ENCODE measurements at regions not wholly inside any gene's neighbourhood (a gene's known extent, or its start where the extent isn't known, plus 50 kb on each side); places are given as distances from the start of the nearest gene placed in this dataset.

GRCh38 chr13:90032841-90033493 lies 1314.5 kb upstream of the MIR17HG start:
- TF ChIP-seq, protein P1, sequence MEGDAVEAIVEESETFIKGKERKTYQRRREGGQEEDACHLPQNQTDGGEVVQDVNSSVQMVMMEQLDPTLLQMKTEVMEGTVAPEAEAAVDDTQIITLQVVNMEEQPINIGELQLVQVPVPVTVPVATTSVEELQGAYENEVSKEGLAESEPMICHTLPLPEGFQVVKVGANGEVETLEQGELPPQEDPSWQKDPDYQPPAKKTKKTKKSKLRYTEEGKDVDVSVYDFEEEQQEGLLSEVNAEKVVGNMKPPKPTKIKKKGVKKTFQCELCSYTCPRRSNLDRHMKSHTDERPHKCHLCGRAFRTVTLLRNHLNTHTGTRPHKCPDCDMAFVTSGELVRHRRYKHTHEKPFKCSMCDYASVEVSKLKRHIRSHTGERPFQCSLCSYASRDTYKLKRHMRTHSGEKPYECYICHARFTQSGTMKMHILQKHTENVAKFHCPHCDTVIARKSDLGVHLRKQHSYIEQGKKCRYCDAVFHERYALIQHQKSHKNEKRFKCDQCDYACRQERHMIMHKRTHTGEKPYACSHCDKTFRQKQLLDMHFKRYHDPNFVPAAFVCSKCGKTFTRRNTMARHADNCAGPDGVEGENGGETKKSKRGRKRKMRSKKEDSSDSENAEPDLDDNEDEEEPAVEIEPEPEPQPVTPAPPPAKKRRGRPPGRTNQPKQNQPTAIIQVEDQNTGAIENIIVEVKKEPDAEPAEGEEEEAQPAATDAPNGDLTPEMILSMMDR (IDR thresholded peaks at IDR 0.05; ENCODE audit: low read depth, low read length, missing input control): no peak
- TF ChIP-seq, protein P2, sequence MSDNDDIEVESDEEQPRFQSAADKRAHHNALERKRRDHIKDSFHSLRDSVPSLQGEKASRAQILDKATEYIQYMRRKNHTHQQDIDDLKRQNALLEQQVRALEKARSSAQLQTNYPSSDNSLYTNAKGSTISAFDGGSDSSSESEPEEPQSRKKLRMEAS (IDR thresholded peaks at IDR 0.05): no peak
- TF ChIP-seq, protein P3, sequence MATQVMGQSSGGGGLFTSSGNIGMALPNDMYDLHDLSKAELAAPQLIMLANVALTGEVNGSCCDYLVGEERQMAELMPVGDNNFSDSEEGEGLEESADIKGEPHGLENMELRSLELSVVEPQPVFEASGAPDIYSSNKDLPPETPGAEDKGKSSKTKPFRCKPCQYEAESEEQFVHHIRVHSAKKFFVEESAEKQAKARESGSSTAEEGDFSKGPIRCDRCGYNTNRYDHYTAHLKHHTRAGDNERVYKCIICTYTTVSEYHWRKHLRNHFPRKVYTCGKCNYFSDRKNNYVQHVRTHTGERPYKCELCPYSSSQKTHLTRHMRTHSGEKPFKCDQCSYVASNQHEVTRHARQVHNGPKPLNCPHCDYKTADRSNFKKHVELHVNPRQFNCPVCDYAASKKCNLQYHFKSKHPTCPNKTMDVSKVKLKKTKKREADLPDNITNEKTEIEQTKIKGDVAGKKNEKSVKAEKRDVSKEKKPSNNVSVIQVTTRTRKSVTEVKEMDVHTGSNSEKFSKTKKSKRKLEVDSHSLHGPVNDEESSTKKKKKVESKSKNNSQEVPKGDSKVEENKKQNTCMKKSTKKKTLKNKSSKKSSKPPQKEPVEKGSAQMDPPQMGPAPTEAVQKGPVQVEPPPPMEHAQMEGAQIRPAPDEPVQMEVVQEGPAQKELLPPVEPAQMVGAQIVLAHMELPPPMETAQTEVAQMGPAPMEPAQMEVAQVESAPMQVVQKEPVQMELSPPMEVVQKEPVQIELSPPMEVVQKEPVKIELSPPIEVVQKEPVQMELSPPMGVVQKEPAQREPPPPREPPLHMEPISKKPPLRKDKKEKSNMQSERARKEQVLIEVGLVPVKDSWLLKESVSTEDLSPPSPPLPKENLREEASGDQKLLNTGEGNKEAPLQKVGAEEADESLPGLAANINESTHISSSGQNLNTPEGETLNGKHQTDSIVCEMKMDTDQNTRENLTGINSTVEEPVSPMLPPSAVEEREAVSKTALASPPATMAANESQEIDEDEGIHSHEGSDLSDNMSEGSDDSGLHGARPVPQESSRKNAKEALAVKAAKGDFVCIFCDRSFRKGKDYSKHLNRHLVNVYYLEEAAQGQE (IDR thresholded peaks at IDR 0.05): no peak
- TF ChIP-seq EGR1 (IDR thresholded peaks at IDR 0.05; ENCODE audit: low read depth in 2 of 2): no peak
- TF ChIP-seq RAD21 (IDR thresholded peaks at IDR 0.05): no peak
- no peak for TF ChIP-seq ZBTB33 (IDR thresholded peaks at IDR 0.05)
- TF ChIP-seq GABPA (IDR thresholded peaks at IDR 0.05 in 1 of 2, conservative IDR thresholded peaks at IDR 0.05 in 1 of 2): no peak
- no peak for TF ChIP-seq ATF3 (IDR thresholded peaks at IDR 0.05)
- no peak for TF ChIP-seq YY1 (IDR thresholded peaks at IDR 0.05)

Measured in liver (tissue), 3 donors.